Heart left ventricle (tissue), 16 donors: ENCODE measurements at regions not wholly inside any gene's neighbourhood (a gene's known extent, or its start where the extent isn't known, plus 50 kb on each side); places are given as distances from the start of the nearest gene placed in this dataset.

Experiments
- ATAC-seq, 4 donors: fragments of 200-7000 bp; cut with Tn5 transposase; one replicate each; pipeline ENCODE4 v1.9.1; 2020 to 2022; ENCODE audit warnings: moderate library complexity in 4 of 4, mild to moderate bottlenecking in 3 of 4, moderate number of reproducible peaks in 1 of 4
- DNase-seq, 5 donors: peaks; one replicate each; pipeline ENCODE4 v3.0.0-alpha.2; 2020
- H3K27ac ChIP-seq, 12 donors: fragments of 200-600 bp; sonication (generic) in 4 of 12; one replicate each; pipeline versions ENCODE4 v1.5.0 to v1.8.0; 2016 to 2022; ENCODE audit warnings: mild to moderate bottlenecking in 2 of 12
- H3K27me3 ChIP-seq, 9 donors: fragments of 200-600 bp; sonication (generic) in 2 of 9; one replicate each; pipeline versions ENCODE4 v1.5.1 to v1.8.0; 2016 to 2022; ENCODE audit warnings: mild to moderate bottlenecking in 3 of 9
- H3K36me3 ChIP-seq, 9 donors: fragments of 200-600 bp; sonication (generic) in 2 of 9; one replicate each; pipeline versions ENCODE4 v1.5.0 to v1.8.0; 2018 to 2022; ENCODE audit warnings: mild to moderate bottlenecking in 2 of 9
- H3K4me1 ChIP-seq, 12 donors: fragments of 200-600 bp; sonication (generic) in 4 of 12; one replicate each; pipeline versions ENCODE4 v1.5.0 to v1.8.0; 2016 to 2022; ENCODE audit warnings: mild to moderate bottlenecking in 3 of 12
- H3K4me3 ChIP-seq, 12 donors: fragments of 200-600 bp; sonication (generic) in 4 of 12; one replicate each; pipeline versions ENCODE4 v1.5.0 to v1.8.0; 2017 to 2022; ENCODE audit warnings: mild to moderate bottlenecking in 9 of 12, moderate library complexity in 4 of 12
- H3K9me3 ChIP-seq, 12 donors: fragments of 200-600 bp; sonication (generic) in 4 of 12; one replicate each; pipeline versions ENCODE4 v1.5.0 to v1.8.0; 2016 to 2022; ENCODE audit warnings: mild to moderate bottlenecking in 1 of 12
- CTCF ChIP-seq, 12 donors: fragments of 200-600 bp; sonication (generic) in 4 of 12; IDR thresholded peaks; one replicate each; pipeline versions ENCODE4 v1.5.0 to v1.8.0; 2018 to 2022; ENCODE audit warnings: antibody characterized with exemption in 12 of 12, mild to moderate bottlenecking in 5 of 12
- POLR2A ChIP-seq, 2 donors: fragments of 450-650 bp; IDR thresholded peaks; one replicate each; pipeline ENCODE4 v1.6.1; 2017; ENCODE audit warnings: antibody characterized with exemption in 2 of 2, mild to moderate bottlenecking in 2 of 2, moderate library complexity in 2 of 2
- WGBS, 4 donors: extraction: QIAGEN DNeasy Blood & Tissue Kit in 2 of 4; methylation state at CpG; one replicate each; pipeline versions ENCODE4 v1.1.5 to v1.1.7; 2013 to 2018; 5-methylcytosine and 5-hydroxymethylcytosine counted together
- intact Hi-C, 10 donors: fragments of 100-400 bp; cut with DNase I; formaldehyde crosslinking; loops; one replicate each; pipeline versions ENCODE4 v1.11.1 to v1.14.2; 2022
- donor health status: ischemic (EF 13 %, LVEDD 7.1; RV severe dilation, severe dysfunction).
- donor health status: healthy with polysubstance abuse.
- donor health status: DM: no; HTN: yes; CAD: no.
- donor health status: DM: no; HTN: no; CAD: no.
- donor health status: ischemic (EF 25% LVEDD 6.9; RV normal size, moderate dysfunction).
- donor health status: ischemic (EF 25% LVEDD 5.7; RV mildly dilated, moderate dysfunction).
- donor health status: healthy.
- donor health status: DM: yes; HTN: yes; CAD: no.
- donor health status: ischemic (EF 35%, LVEDD 5.7; RV mildly dilated, moderate dysfunction).
- donor health status: nonischemic (EF 11% LVEDD 7.7; RV severe dilation, severe dysfunction).
- donor health status: DM: yes; HTN: yes; CAD: no.
- donor health status: PGD.
- donor health status: ischemic (EF 29% LVEDD 5.4; RV normal size, mild dysfunction).
- donor health status: nonischemic (EF 23%, LVEDD 6.1; RV moderate dilation, normal function).

GRCh38 chr18:13973061-13973575 is 57.8 kb upstream of the MC2R start:
- no peak overlapping the region for H3K27ac ChIP-seq
- no peak for TF ChIP-seq POLR2A (IDR thresholded peaks at IDR 0.05)
- TF ChIP-seq CTCF (IDR thresholded peaks at IDR 0.05) = no peak
- no peaks in the 10 kb centered on the region for H3K27me3 ChIP-seq
- no peaks in the 10 kb centered on the region for H3K4me1 ChIP-seq
- no peak overlapping the region for H3K4me3 ChIP-seq
- DNase-seq (no peak), ATAC-seq (no peak)
- intact Hi-C loops = no loop called here
- 36 to 46% (median 41%) methylated on average over 4 of the region's 4 CpGs for WGBS, 4 donors
- no peaks in the 10 kb centered on the region for H3K36me3 ChIP-seq
- peaks cover 0 to 12% (median 0%) of the 10 kb centered on the region in 12 donors for H3K9me3 ChIP-seq
